ENCODE measurements at regions not wholly inside any gene's neighbourhood (a gene's known extent, or its start where the extent isn't known, plus 50 kb on each side); places are given as distances from the start of the nearest gene placed in this dataset.

DNA sequence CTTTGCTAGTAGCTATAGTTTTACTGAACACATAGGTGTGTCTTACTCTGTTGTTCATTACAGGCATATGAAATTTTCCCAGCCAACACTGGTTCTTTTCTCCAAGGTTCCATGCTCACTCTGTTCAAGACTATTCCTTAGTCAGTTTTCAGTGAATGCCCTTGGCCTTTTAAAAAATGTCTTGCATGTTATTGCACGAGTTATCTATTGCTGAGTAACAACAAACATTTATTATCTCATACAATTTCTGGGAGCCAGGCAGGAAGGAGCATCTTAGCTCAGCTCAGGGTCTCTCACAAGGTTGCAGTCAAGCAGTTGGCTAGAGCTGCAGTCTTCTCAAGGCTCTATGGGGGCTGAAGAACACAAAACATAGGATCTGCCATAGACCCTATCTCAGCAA is 223.5 kb downstream of the BTG1 start:
- DNase-seq (ENCODE audit: extremely low read depth, low read depth): no peak
- no peak overlapping the region for H3K4me3 ChIP-seq (replicated peaks; ENCODE audit: low read depth, low read length)
- TF ChIP-seq CTCF (IDR thresholded peaks at IDR 0.05; ENCODE audit: low read depth, low read length, missing control alignments): no peak

GRCh38 chr12:91921555-91921954 is 224.1 kb downstream of the BTG1 start:
- no peak for TF ChIP-seq CTCF (IDR thresholded peaks at IDR 0.05; ENCODE audit: low read depth, low read length, missing control alignments)
- no peak overlapping the region for H3K4me3 ChIP-seq (replicated peaks; ENCODE audit: low read depth, low read length)
- no peak for DNase-seq (ENCODE audit: extremely low read depth, low read depth)

GRCh38 chr12:91920741-91921140 is 224.9 kb downstream of the BTG1 start:
- TF ChIP-seq CTCF (IDR thresholded peaks at IDR 0.05; ENCODE audit: low read depth, low read length, missing control alignments): no peak
- DNase-seq (ENCODE audit: extremely low read depth, low read depth): no peak
- no peak overlapping the region for H3K4me3 ChIP-seq (replicated peaks; ENCODE audit: low read depth, low read length)

DNA sequence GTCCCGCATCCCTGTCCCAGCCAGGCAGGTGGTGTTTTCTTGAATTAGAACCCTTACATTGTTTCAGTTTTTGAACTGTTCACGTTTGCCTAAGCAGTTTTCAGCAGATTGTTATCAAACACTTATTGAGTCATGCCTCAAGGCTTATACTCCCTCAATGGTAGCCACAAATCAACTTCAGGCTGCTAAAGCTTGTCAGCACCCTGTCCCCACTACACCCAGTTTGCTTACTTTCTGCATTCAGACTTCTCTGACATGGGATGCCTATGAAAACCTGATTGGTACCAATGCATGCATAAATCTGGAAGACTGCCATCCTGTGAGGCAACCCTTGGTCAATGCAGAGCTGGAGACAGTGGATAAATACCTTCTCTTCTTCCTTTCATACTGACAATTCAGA is 225.4 kb downstream of the BTG1 start:
- no peak overlapping the region for H3K4me3 ChIP-seq (replicated peaks; ENCODE audit: low read depth, low read length)
- TF ChIP-seq CTCF (IDR thresholded peaks at IDR 0.05; ENCODE audit: low read depth, low read length, missing control alignments): no peak
- no peak for DNase-seq (ENCODE audit: extremely low read depth, low read depth)

DNA sequence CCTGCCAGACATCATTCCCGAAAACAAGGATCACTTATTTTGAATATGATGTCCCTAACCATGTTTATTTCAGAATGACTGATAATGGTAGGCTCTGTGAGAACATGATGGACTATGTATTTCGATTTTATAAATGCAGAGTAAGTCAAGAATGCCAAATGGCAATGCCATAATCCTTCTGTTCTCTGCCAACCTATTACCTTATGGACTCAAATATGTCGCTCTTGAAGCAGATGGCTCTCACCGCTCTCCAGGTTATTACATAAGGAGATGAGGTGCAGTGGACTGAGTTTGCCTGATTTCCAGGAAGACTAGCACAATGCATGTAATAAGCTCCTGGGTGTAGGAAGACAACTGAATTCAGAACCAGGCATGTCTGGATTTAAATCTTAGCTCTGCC is 227.2 kb downstream of the BTG1 start:
- TF ChIP-seq CTCF (IDR thresholded peaks at IDR 0.05; ENCODE audit: low read depth, low read length, missing control alignments): no peak
- H3K4me3 ChIP-seq (replicated peaks; ENCODE audit: low read depth, low read length): no peak overlapping the region
- DNase-seq (ENCODE audit: extremely low read depth, low read depth): no peak

- DNase-seq (ENCODE audit: extremely low read depth, low read depth): no peak
- no peak overlapping the region for H3K4me3 ChIP-seq (replicated peaks; ENCODE audit: low read depth, low read length)
- no peak for TF ChIP-seq CTCF (IDR thresholded peaks at IDR 0.05; ENCODE audit: low read depth, low read length, missing control alignments)
These were observed 230.9 kb downstream of the BTG1 start for GRCh38 chr12:91914701-91915100.

DNA sequence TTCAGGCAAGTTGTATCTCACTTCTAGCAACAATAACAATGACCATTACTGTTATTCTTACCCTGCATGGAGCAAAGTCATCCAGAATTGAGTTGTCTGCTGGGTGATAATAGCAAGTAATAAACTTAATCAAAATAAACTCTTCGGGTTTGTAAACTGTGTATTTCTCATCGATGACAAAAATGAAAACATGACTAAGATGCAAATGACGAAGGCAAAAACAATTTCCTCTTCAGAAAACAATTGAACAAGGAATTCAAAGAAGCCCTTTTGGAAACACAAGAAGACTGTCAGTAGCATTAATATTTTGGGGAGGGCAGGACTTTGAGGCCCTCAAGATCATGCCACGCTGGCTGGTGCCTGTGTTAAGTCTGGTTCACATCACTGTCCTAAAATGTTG is 232.0 kb downstream of the BTG1 start:
- DNase-seq (ENCODE audit: extremely low read depth, low read depth): no peak
- TF ChIP-seq CTCF (IDR thresholded peaks at IDR 0.05; ENCODE audit: low read depth, low read length, missing control alignments): no peak
- no peak overlapping the region for H3K4me3 ChIP-seq (replicated peaks; ENCODE audit: low read depth, low read length)

Data from HFF-Myc (cell line).